AG04449 (cell line): ENCODE measurements at regions not wholly inside any gene's neighbourhood (a gene's known extent, or its start where the extent isn't known, plus 50 kb on each side); places are given as distances from the start of the nearest gene placed in this dataset.

Source experiments
- CTCF ChIA-PET: fragments of 350-600 bp; formaldehyde crosslinking; extraction: SDS; loops from one replicate; lab custom pipeline; 2021; ENCODE audit warnings: antibody characterized with exemption; lab: Yijun Ruan, JAX
- POLR2A ChIA-PET: fragments of 400-600, 350-600 bp; formaldehyde crosslinking; extraction: SDS; loops from one replicate; lab custom pipeline; 2020; ENCODE audit warnings: antibody characterized with exemption, inconsistent platforms; lab: Yijun Ruan, JAX
- DNase-seq: peaks from one replicate; pipeline ENCODE4 v3.0.0-alpha.2; 2010; ENCODE audit warnings: low read depth, low spot score
- H3K4me3 ChIP-seq: 2 replicates; pipeline ENCODE4 v1.5.1; 2011; ENCODE audit warnings: low read depth, mild to moderate bottlenecking, control low read depth, low read length
- CTCF ChIP-seq: IDR thresholded peaks from one replicate; pipeline ENCODE4 v1.5.1; 2011; ENCODE audit warnings: mild to moderate bottlenecking, moderate library complexity, low read length, control low read depth, inconsistent platforms; ENCODE audit not compliant: insufficient read depth; ENCODE audit errors: missing control alignments

- TF ChIP-seq CTCF: no peak
- ChIA-PET CTCF (no interaction called here), POLR2A (no interaction called here)
- DNase-seq: no peak
- no peak overlapping the region for H3K4me3 ChIP-seq
These were observed 257.7 kb upstream of the AGAP1 start for GRCh38 chr2:235235977-235236767.

GRCh38 chr2:235238537-235238936 lies 255.3 kb upstream of the AGAP1 start:
- ChIA-PET CTCF (no interaction called here), POLR2A (no interaction called here)
- TF ChIP-seq CTCF: no peak
- DNase-seq: no peak
- no peak overlapping the region for H3K4me3 ChIP-seq

GRCh38 chr2:235240574-235240973 lies 253.3 kb upstream of the AGAP1 start:
- POLR2A ChIA-PET: no interaction called here
- H3K4me3 ChIP-seq: no peak overlapping the region
- no peak for TF ChIP-seq CTCF
- no peak for DNase-seq
- CTCF ChIA-PET: interaction anchor here (1.0 kb wide), 1 partner anchor 354 kb away, joined by 3 read pairs; no protein-coding TSS in a partner anchor

GRCh38 chr2:235244255-235245220 lies 249.3 kb upstream of the AGAP1 start:
- ChIA-PET CTCF (interaction anchor here (0.7 to 1.2 kb wide), 3 partner anchors 17 to 352 kb away, joined by 3 to 4 read pairs (median 3); no protein-coding TSS in a partner anchor), POLR2A (no interaction called here)
- no peak overlapping the region for H3K4me3 ChIP-seq
- DNase-seq: no peak
- TF ChIP-seq CTCF: no peak

GRCh38 chr2:235247001-235247400 lies 246.8 kb upstream of the AGAP1 start:
- CTCF ChIA-PET: no interaction called here
- no peak for TF ChIP-seq CTCF
- POLR2A ChIA-PET: no interaction called here

GRCh38 chr2:235255693-235256092 lies 238.2 kb upstream of the AGAP1 start:
- ChIA-PET CTCF (no interaction called here), POLR2A (no interaction called here)
- TF ChIP-seq CTCF: no peak
- no peak overlapping the region for H3K4me3 ChIP-seq
- no peak for DNase-seq

More at GRCh38 chr2:235247001-235247400, 246.8 kb upstream of the AGAP1 start:
- DNase-seq: no peak
- no peak overlapping the region for H3K4me3 ChIP-seq
